GM12878 (cell line): ENCODE measurements at regions not wholly inside any gene's neighbourhood (a gene's known extent, or its start where the extent isn't known, plus 50 kb on each side); places are given as distances from the start of the nearest gene placed in this dataset.

Experiments
- ATF7 ChIP-seq: fragments of 450-650 bp; IDR thresholded peaks from 2 replicates; pipeline ENCODE4 v1.6.1; 2016; ENCODE audit warnings: low read depth, mild to moderate bottlenecking
- EZH2 ChIP-seq: IDR thresholded peaks from 2 replicates; pipeline ENCODE4 v1.6.1; 2012; ENCODE audit warnings: low read depth, mild to moderate bottlenecking, control low read depth, inconsistent platforms, low read length, borderline replicate concordance; ENCODE audit not compliant: control insufficient read depth
- RCOR1 ChIP-seq: conservative IDR thresholded peaks from 2 replicates; pipeline ENCODE4 v1.6.1; 2012; ENCODE audit warnings: low read depth, low read length, improper control_type of control experiment

GRCh38 chr7:132055336-132056120 is 499.1 kb upstream of the PODXL start:
- TF ChIP-seq EZH2 (no peak), ATF7 (no peak), RCOR1 (no peak)
